ENCODE measurements at regions not wholly inside any gene's neighbourhood (a gene's known extent, or its start where the extent isn't known, plus 50 kb on each side); places are given as distances from the start of the nearest gene placed in this dataset.
A peak's percentile ranks its signal among the peaks of the same experiment; 100 is the strongest.
"Not testable (repeated sequence)": the region's sequence is repeated elsewhere in the genome, so short reads cannot be mapped to it uniquely, and the experiment has no call there.

- no peak overlapping the region for H3K4me3 ChIP-seq (ENCODE audit: low read depth, low read length)
- POLR2A ChIA-PET, result no interaction called here
- no peak for TF ChIP-seq CTCF (IDR thresholded peaks at IDR 0.05; ENCODE audit: insufficient read depth in 1 of 2, low read depth in 1 of 2, low read length in 1 of 2, severe bottlenecking in 1 of 2, unreplicated experiment in 1 of 2)
- Mint-ChIP-seq H3K27ac (ENCODE audit: unreplicated experiment) (no peak overlapping the region), H3K9me3 (ENCODE audit: unreplicated experiment) (no peaks in the 10 kb centered on the region), H3K27me3 (ENCODE audit: insufficient read depth, unreplicated experiment) (peaks cover 2% of the 10 kb centered on the region), H3K4me1 (ENCODE audit: low read depth, unreplicated experiment) (no peaks in the 10 kb centered on the region), H3K36me3 (ENCODE audit: insufficient read depth, unreplicated experiment) (peaks cover 5% of the 10 kb centered on the region), H3K4me3 (ENCODE audit: unreplicated experiment) (no peak overlapping the region)
- no peak for DNase-seq
- BruUV-seq (replicated peaks), result no TSS peak
- 0 out of 2 replicates have a peak, but pooled peaks cover 3% of the 10 kb centered on the region for H3K4me1 ChIP-seq
- H3K9me3 ChIP-seq, result peaks cover 3% of the 10 kb centered on the region; the same call in 1 of the 2 replicates
- intact Hi-C loops (cut with micrococcal nuclease; ENCODE audit: unreplicated experiment), result no loop called here
- no peaks in the 10 kb centered on the region for H3K36me3 ChIP-seq (ENCODE audit: control insufficient read depth, insufficient read depth, low read length)
- CTCF ChIA-PET, result interaction anchor here (0.6 kb wide), 1 partner anchor 42 kb away, joined by 4 read pairs; no protein-coding TSS in a partner anchor
- no peaks in the 10 kb centered on the region for H3K27me3 ChIP-seq (replicated peaks; ENCODE audit: control insufficient read depth, insufficient read depth, low read length)
Measured at GRCh38 chr4:1583859-1584258, 100.3 kb downstream of the FAM53A start.

GRCh38 chr4:1583051-1583785 lies 100.9 kb downstream of the FAM53A start:
- Mint-ChIP-seq H3K4me3 (ENCODE audit: unreplicated experiment) (no peak overlapping the region), H3K36me3 (ENCODE audit: insufficient read depth, unreplicated experiment) (peaks cover 5% of the 10 kb centered on the region), H3K27me3 (ENCODE audit: insufficient read depth, unreplicated experiment) (peaks cover 2% of the 10 kb centered on the region), H3K4me1 (ENCODE audit: low read depth, unreplicated experiment) (no peaks in the 10 kb centered on the region), H3K27ac (ENCODE audit: unreplicated experiment) (no peak overlapping the region), H3K9me3 (ENCODE audit: unreplicated experiment) (no peaks in the 10 kb centered on the region)
- DNase-seq, result no peak
- Histone ChIP-seq H3K27me3 (replicated peaks; ENCODE audit: control insufficient read depth, insufficient read depth, low read length) (no peaks in the 10 kb centered on the region), H3K36me3 (ENCODE audit: control insufficient read depth, insufficient read depth, low read length) (no peaks in the 10 kb centered on the region), H3K4me1 (0 out of 2 replicates have a peak, but pooled peaks cover 3% of the 10 kb centered on the region), H3K9me3 (no peaks in the 10 kb centered on the region; the same call in 1 of the 2 replicates), H3K4me3 (ENCODE audit: low read depth, low read length) (no peak overlapping the region)
- no peak for TF ChIP-seq CTCF (IDR thresholded peaks at IDR 0.05; ENCODE audit: insufficient read depth in 1 of 2, low read depth in 1 of 2, low read length in 1 of 2, severe bottlenecking in 1 of 2, unreplicated experiment in 1 of 2)
- ChIA-PET POLR2A (no interaction called here), CTCF (interaction anchor here (0.6 kb wide), 1 partner anchor 41 kb away, joined by 4 read pairs; no protein-coding TSS in a partner anchor)
- intact Hi-C loops (cut with micrococcal nuclease; ENCODE audit: unreplicated experiment), result no loop called here
- no TSS peak for BruUV-seq (replicated peaks)

GRCh38 chr4:1582227-1582626 lies 101.9 kb downstream of the FAM53A start:
- no peaks in the 10 kb centered on the region for H3K36me3 ChIP-seq (ENCODE audit: control insufficient read depth, insufficient read depth, low read length)
- H3K9me3 Mint-ChIP-seq (ENCODE audit: unreplicated experiment), result no peaks in the 10 kb centered on the region
- POLR2A ChIA-PET, result no interaction called here
- no peak for DNase-seq
- intact Hi-C loops (cut with micrococcal nuclease; ENCODE audit: unreplicated experiment), result no loop called here
- H3K4me3 Mint-ChIP-seq (ENCODE audit: unreplicated experiment), result no peak overlapping the region
- peaks cover 5% of the 10 kb centered on the region for H3K36me3 Mint-ChIP-seq (ENCODE audit: insufficient read depth, unreplicated experiment)
- no TSS peak for BruUV-seq (replicated peaks)
- no peaks in the 10 kb centered on the region for H3K27me3 ChIP-seq (replicated peaks; ENCODE audit: control insufficient read depth, insufficient read depth, low read length)
- H3K27ac Mint-ChIP-seq (ENCODE audit: unreplicated experiment), result no peak overlapping the region
- H3K27me3 Mint-ChIP-seq (ENCODE audit: insufficient read depth, unreplicated experiment), result peaks cover 2% of the 10 kb centered on the region
- no peaks in the 10 kb centered on the region for H3K9me3 ChIP-seq
- CTCF ChIA-PET, result no interaction called here
- 0 out of 2 replicates have a peak, but pooled peaks cover 3% of the 10 kb centered on the region for H3K4me1 ChIP-seq
- no peaks in the 10 kb centered on the region for H3K4me1 Mint-ChIP-seq (ENCODE audit: low read depth, unreplicated experiment)
- no peak for TF ChIP-seq CTCF (IDR thresholded peaks at IDR 0.05; ENCODE audit: insufficient read depth in 1 of 2, low read depth in 1 of 2, low read length in 1 of 2, severe bottlenecking in 1 of 2, unreplicated experiment in 1 of 2)
- no peak overlapping the region for H3K4me3 ChIP-seq (ENCODE audit: low read depth, low read length)

GRCh38 chr4:1581164-1581894 lies 102.8 kb downstream of the FAM53A start:
- CTCF ChIA-PET; POLR2A ChIA-PET; H3K27ac Mint-ChIP-seq (ENCODE audit: unreplicated experiment); H3K4me1 ChIP-seq; H3K9me3 Mint-ChIP-seq (ENCODE audit: unreplicated experiment); H3K4me3 ChIP-seq (ENCODE audit: low read depth, low read length); H3K36me3 ChIP-seq (ENCODE audit: control insufficient read depth, insufficient read depth, low read length); H3K9me3 ChIP-seq; H3K27me3 ChIP-seq (replicated peaks; ENCODE audit: control insufficient read depth, insufficient read depth, low read length); BruUV-seq (replicated peaks); intact Hi-C loops (cut with micrococcal nuclease; ENCODE audit: unreplicated experiment); H3K27me3 Mint-ChIP-seq (ENCODE audit: insufficient read depth, unreplicated experiment); H3K36me3 Mint-ChIP-seq (ENCODE audit: insufficient read depth, unreplicated experiment); H3K4me1 Mint-ChIP-seq (ENCODE audit: low read depth, unreplicated experiment): not testable (repeated sequence)
- DNase-seq, result peak; percentile 78 to 84
- peak overlapping the region; percentile 33 for H3K4me3 Mint-ChIP-seq (ENCODE audit: unreplicated experiment)

GRCh38 chr4:1580692-1581012 lies 103.5 kb downstream of the FAM53A start:
- POLR2A ChIA-PET; H3K27me3 ChIP-seq (replicated peaks; ENCODE audit: control insufficient read depth, insufficient read depth, low read length); H3K4me3 Mint-ChIP-seq (ENCODE audit: unreplicated experiment); H3K4me1 ChIP-seq; H3K36me3 Mint-ChIP-seq (ENCODE audit: insufficient read depth, unreplicated experiment); H3K4me3 ChIP-seq (ENCODE audit: low read depth, low read length); BruUV-seq (replicated peaks); H3K27ac Mint-ChIP-seq (ENCODE audit: unreplicated experiment); DNase-seq; H3K9me3 Mint-ChIP-seq (ENCODE audit: unreplicated experiment); H3K27me3 Mint-ChIP-seq (ENCODE audit: insufficient read depth, unreplicated experiment); H3K9me3 ChIP-seq; H3K36me3 ChIP-seq (ENCODE audit: control insufficient read depth, insufficient read depth, low read length); H3K4me1 Mint-ChIP-seq (ENCODE audit: low read depth, unreplicated experiment); intact Hi-C loops (cut with micrococcal nuclease; ENCODE audit: unreplicated experiment); CTCF ChIA-PET: not testable (repeated sequence)

Measured in Caco-2 (cell line).